ENCODE measurements at regions not wholly inside any gene's neighbourhood (a gene's known extent, or its start where the extent isn't known, plus 50 kb on each side); places are given as distances from the start of the nearest gene placed in this dataset.

DNA sequence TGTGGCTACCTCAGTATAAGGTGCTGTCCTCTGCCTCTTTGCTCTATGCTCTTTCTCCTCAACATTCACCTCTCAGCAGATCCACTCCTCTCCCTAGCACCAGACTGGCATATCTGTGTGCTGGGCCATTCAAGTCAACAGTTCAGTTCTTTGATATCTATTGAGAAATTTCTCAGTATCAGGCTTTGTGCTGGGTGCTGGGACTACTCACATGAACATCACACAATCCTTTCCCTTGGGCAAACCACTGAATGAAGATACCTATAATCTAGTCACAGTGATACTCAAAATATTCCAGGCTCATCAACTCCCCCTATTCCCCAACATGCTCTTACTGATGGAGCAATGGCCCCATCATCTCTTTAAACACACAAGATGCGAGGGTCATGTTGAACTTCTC, 120.8 kb downstream of the RPL22L1 start:
- TF ChIP-seq, protein P1, sequence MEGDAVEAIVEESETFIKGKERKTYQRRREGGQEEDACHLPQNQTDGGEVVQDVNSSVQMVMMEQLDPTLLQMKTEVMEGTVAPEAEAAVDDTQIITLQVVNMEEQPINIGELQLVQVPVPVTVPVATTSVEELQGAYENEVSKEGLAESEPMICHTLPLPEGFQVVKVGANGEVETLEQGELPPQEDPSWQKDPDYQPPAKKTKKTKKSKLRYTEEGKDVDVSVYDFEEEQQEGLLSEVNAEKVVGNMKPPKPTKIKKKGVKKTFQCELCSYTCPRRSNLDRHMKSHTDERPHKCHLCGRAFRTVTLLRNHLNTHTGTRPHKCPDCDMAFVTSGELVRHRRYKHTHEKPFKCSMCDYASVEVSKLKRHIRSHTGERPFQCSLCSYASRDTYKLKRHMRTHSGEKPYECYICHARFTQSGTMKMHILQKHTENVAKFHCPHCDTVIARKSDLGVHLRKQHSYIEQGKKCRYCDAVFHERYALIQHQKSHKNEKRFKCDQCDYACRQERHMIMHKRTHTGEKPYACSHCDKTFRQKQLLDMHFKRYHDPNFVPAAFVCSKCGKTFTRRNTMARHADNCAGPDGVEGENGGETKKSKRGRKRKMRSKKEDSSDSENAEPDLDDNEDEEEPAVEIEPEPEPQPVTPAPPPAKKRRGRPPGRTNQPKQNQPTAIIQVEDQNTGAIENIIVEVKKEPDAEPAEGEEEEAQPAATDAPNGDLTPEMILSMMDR (IDR thresholded peaks at IDR 0.05; ENCODE audit: insufficient read depth, low read depth, low read length) = no peak
- no peak for TF ChIP-seq EZH2 (IDR thresholded peaks at IDR 0.05; ENCODE audit: insufficient read depth, low read length)
